ENCODE measurements at regions not wholly inside any gene's neighbourhood (a gene's known extent, or its start where the extent isn't known, plus 50 kb on each side); places are given as distances from the start of the nearest gene placed in this dataset.

DNA sequence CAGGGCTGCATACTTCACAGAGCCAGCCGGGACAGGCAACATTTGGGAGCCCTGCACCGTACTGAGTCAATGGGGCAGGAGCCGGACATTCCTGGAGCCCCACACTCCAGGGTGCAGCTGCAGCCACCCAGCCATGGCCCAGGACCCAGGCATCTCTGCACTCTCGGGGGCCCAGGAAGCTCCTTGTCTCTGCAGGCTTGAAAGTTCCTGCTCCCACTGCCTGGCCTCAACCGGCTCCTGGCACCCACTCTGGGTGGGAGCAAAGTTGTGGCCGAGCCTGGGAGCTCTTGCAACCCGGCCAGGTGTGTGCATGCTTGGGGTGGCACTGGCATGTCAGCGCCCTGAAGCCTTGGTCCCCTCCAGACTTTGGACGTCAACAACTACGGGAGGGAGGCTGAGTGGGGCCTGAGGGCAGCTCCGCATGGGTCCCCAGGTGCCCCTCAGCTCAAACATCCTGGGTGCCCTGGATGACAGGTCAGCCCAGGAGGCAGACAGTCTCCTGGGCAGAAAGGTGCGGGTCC lies 833.5 kb upstream of the CADM2 start:
- TF ChIP-seq, protein P1, sequence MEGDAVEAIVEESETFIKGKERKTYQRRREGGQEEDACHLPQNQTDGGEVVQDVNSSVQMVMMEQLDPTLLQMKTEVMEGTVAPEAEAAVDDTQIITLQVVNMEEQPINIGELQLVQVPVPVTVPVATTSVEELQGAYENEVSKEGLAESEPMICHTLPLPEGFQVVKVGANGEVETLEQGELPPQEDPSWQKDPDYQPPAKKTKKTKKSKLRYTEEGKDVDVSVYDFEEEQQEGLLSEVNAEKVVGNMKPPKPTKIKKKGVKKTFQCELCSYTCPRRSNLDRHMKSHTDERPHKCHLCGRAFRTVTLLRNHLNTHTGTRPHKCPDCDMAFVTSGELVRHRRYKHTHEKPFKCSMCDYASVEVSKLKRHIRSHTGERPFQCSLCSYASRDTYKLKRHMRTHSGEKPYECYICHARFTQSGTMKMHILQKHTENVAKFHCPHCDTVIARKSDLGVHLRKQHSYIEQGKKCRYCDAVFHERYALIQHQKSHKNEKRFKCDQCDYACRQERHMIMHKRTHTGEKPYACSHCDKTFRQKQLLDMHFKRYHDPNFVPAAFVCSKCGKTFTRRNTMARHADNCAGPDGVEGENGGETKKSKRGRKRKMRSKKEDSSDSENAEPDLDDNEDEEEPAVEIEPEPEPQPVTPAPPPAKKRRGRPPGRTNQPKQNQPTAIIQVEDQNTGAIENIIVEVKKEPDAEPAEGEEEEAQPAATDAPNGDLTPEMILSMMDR (IDR thresholded peaks at IDR 0.05; ENCODE audit: poor library complexity, severe bottlenecking): no peak
- TF ChIP-seq EP300 (conservative IDR thresholded peaks at IDR 0.05; ENCODE audit: poor library complexity, severe bottlenecking) (no peak), TAF1 (IDR thresholded peaks at IDR 0.05; ENCODE audit: low read depth) (no peak), POLR2AphosphoS5 (IDR thresholded peaks at IDR 0.05) (no peak), EZH2 (IDR thresholded peaks at IDR 0.05; ENCODE audit: borderline replicate concordance, insufficient read depth, low read length, poor library complexity, severe bottlenecking) (no peak), SMC3 (conservative IDR thresholded peaks at IDR 0.05; ENCODE audit: poor library complexity) (no peak)
- TF ChIP-seq, protein P2, sequence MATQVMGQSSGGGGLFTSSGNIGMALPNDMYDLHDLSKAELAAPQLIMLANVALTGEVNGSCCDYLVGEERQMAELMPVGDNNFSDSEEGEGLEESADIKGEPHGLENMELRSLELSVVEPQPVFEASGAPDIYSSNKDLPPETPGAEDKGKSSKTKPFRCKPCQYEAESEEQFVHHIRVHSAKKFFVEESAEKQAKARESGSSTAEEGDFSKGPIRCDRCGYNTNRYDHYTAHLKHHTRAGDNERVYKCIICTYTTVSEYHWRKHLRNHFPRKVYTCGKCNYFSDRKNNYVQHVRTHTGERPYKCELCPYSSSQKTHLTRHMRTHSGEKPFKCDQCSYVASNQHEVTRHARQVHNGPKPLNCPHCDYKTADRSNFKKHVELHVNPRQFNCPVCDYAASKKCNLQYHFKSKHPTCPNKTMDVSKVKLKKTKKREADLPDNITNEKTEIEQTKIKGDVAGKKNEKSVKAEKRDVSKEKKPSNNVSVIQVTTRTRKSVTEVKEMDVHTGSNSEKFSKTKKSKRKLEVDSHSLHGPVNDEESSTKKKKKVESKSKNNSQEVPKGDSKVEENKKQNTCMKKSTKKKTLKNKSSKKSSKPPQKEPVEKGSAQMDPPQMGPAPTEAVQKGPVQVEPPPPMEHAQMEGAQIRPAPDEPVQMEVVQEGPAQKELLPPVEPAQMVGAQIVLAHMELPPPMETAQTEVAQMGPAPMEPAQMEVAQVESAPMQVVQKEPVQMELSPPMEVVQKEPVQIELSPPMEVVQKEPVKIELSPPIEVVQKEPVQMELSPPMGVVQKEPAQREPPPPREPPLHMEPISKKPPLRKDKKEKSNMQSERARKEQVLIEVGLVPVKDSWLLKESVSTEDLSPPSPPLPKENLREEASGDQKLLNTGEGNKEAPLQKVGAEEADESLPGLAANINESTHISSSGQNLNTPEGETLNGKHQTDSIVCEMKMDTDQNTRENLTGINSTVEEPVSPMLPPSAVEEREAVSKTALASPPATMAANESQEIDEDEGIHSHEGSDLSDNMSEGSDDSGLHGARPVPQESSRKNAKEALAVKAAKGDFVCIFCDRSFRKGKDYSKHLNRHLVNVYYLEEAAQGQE (IDR thresholded peaks at IDR 0.05; ENCODE audit: borderline replicate concordance): no peak
